A549 (cell line): ENCODE measurements at regions not wholly inside any gene's neighbourhood (a gene's known extent, or its start where the extent isn't known, plus 50 kb on each side); places are given as distances from the start of the nearest gene placed in this dataset.

Experiments
- ATAC-seq, 2 experiments: fragments of 200-7000 bp in 1 of 2; fragments of >200 bp in 1 of 2; cut with Nextera tagmentation in 1 of 2; cut with Tn5 transposase in 1 of 2; 3 replicates each; pipeline versions ENCODE4 v1.8.0 to v1.9.1; 2018 to 2020; ENCODE audit warnings: mild to moderate bottlenecking in 1 of 2, moderate library complexity in 1 of 2
- CTCF ChIA-PET: fragments of 300-600 bp; sonication (Branson Sonifier 250); formaldehyde crosslinking; extraction: SDS; loops from one replicate; lab custom pipeline; 2021; ENCODE audit warnings: antibody characterized with exemption, inconsistent platforms; lab: Yijun Ruan, JAX
- POLR2A ChIA-PET: fragments of 350-600 bp; formaldehyde crosslinking; extraction: SDS; loops from one replicate; lab custom pipeline; 2021; ENCODE audit warnings: antibody characterized with exemption, inconsistent platforms; lab: Yijun Ruan, JAX
- DNase-seq, 2 experiments: peaks; one replicate each; pipeline versions ENCODE4 v3.0.0 to v3.0.0-alpha.2; 2011 to 2016; ENCODE audit warnings: low read depth in 1 of 2, low spot score in 1 of 2
- FAIRE-seq: peaks from 2 replicates; lab custom pipeline; 2011; peaks lifted over from hg19 to GRCh38; lab: Jason Lieb, UNC
- H3K27ac ChIP-seq, 2 experiments: fragments of >200 bp; sonication (Bioruptor Twin); formaldehyde crosslinking; 3 replicates each; pipeline ENCODE4 v1.5.1; 2016 to 2017
- H3K4me1 ChIP-seq: fragments of >200 bp; sonication (Bioruptor Twin); formaldehyde crosslinking; 3 replicates; pipeline ENCODE4 v1.6.1; 2016
- H3K4me2 ChIP-seq: fragments of >200 bp; sonication (Bioruptor Twin); formaldehyde crosslinking; 3 replicates; pipeline ENCODE4 v1.6.1; 2016
- H3K4me3 ChIP-seq: fragments of >200 bp; sonication (Bioruptor Twin); formaldehyde crosslinking; 3 replicates; pipeline ENCODE4 v1.5.1; 2016
- H3K9me3 ChIP-seq: fragments of >200 bp; sonication (Bioruptor Twin); formaldehyde crosslinking; 3 replicates; pipeline ENCODE4 v1.6.1; 2016
- CHD2 ChIP-seq: fragments of 150-350 bp; IDR thresholded peaks from 2 replicates; pipeline ENCODE4 v1.6.1; 2014; ENCODE audit warnings: low read length; ENCODE audit not compliant: partially characterized antibody
- EHMT2 ChIP-seq: fragments of 200-600 bp; sonication (generic); IDR thresholded peaks from 2 replicates; pipeline ENCODE4 v1.6.1; 2016; ENCODE audit warnings: antibody characterized with exemption, low read depth, mild to moderate bottlenecking, moderate library complexity
- HDAC2 ChIP-seq: fragments of 200-600 bp; sonication (generic); IDR thresholded peaks from 2 replicates; pipeline ENCODE4 v1.6.1; 2016
- HOXB5 ChIP-seq: fragments of 250-450 bp; sonication (Bioruptor Pico); IDR thresholded peaks from 2 replicates; pipeline ENCODE4 v1.5.0; 2020; ENCODE audit warnings: mild to moderate bottlenecking, moderate library complexity
- KDM5A ChIP-seq: fragments of 200-600 bp; sonication (generic); IDR thresholded peaks from 2 replicates; pipeline ENCODE4 v1.6.1; 2016; ENCODE audit warnings: antibody characterized with exemption, mild to moderate bottlenecking
- MAFK ChIP-seq: fragments of 450-650 bp; IDR thresholded peaks from 2 replicates; pipeline ENCODE4 v1.6.1; 2014; ENCODE audit not compliant: partially characterized antibody
- NPAS2 ChIP-seq: fragments of 250-450 bp; sonication (Bioruptor Pico); IDR thresholded peaks from 2 replicates; pipeline ENCODE4 v1.8.0; 2022; ENCODE audit warnings: mild to moderate bottlenecking, moderate library complexity, borderline replicate concordance
- POLR2A ChIP-seq: IDR thresholded peaks from 2 replicates; pipeline ENCODE4 v1.6.1; 2012; ENCODE audit warnings: mild to moderate bottlenecking, low read length
- RNF2 ChIP-seq: fragments of 200-600 bp; sonication (generic); IDR thresholded peaks from 2 replicates; pipeline ENCODE4 v1.6.1; 2016; ENCODE audit warnings: low read depth, mild to moderate bottlenecking, antibody characterized with exemption, moderate library complexity, borderline replicate concordance
- SMC3 ChIP-seq: fragments of >200 bp; sonication (Bioruptor Twin); formaldehyde crosslinking; IDR thresholded peaks from 3 replicates; pipeline ENCODE4 v1.6.1; 2018; ENCODE audit warnings: inconsistent platforms
- SREBF2 ChIP-seq: fragments of 450-650 bp; IDR thresholded peaks from 2 replicates; pipeline ENCODE4 v1.6.1; 2014; ENCODE audit warnings: mild to moderate bottlenecking, moderate library complexity
- ZFP36 ChIP-seq: fragments of 450-650 bp; IDR thresholded peaks from 2 replicates; pipeline ENCODE4 v1.6.1; 2014; ENCODE audit warnings: borderline replicate concordance; ENCODE audit not compliant: partially characterized antibody
- WGBS: methylation state at CpG from one replicate; pipeline ENCODE4 v1.1.6; 2017; ENCODE audit errors: missing lambda C conversion rate; 5-methylcytosine and 5-hydroxymethylcytosine counted together
- TF ChIP-seq, protein P1 (sequence below): fragments of >200 bp; sonication (Bioruptor Twin); formaldehyde crosslinking; IDR thresholded peaks from 3 replicates; pipeline ENCODE4 v1.5.1; 2016
- TF ChIP-seq, protein P2 (sequence below): IDR thresholded peaks from 2 replicates; pipeline ENCODE4 v1.6.1; 2012; ENCODE audit warnings: low read depth, borderline replicate concordance
- TF ChIP-seq, protein P3 (sequence below): fragments of 200-600 bp; sonication (generic); IDR thresholded peaks from 2 replicates; pipeline ENCODE4 v1.6.1; 2016; ENCODE audit warnings: antibody characterized with exemption, mild to moderate bottlenecking, moderate library complexity
- TF ChIP-seq, protein P4 (sequence below): fragments of 250-450 bp; sonication (Bioruptor Pico); IDR thresholded peaks from 2 replicates; pipeline ENCODE4 v1.5.0; 2021; ENCODE audit warnings: mild to moderate bottlenecking, moderate library complexity, borderline replicate concordance
- TF ChIP-seq, protein P5 (sequence below): fragments of 250-450 bp; sonication (Bioruptor Pico); IDR thresholded peaks from 2 replicates; pipeline ENCODE4 v1.5.0; 2020; ENCODE audit warnings: low read depth, mild to moderate bottlenecking, moderate library complexity

DNA sequence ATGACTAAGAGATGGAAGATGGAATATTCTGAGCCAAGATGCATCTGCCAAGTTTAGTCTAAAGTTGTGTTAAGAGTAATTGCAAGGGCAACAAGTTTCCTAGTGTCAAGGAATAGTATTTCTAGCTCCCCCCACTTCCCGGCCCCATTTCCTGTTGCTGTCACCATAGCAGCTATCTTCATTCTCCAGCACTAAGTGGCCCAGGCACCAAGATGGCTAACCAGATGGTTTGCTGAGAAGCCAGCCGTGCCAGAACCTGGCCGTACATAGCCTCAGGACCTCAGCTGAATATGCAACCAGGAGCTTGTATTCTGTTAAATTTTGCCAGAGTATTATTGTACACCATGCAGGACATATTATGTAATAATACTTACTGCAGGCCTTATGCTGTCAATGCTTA, 108.8 kb upstream of the UMPS start:
- 83% methylated on average over 3 of the region's 3 CpGs for WGBS
- Histone ChIP-seq H3K9me3 (no peaks in the 10 kb centered on the region), H3K27ac (no peak overlapping the region), H3K4me2 (no peak overlapping the region), H3K4me1 (peaks cover 13% of the 10 kb centered on the region), H3K4me3 (no peak overlapping the region)
- FAIRE-seq: no peak
- TF ChIP-seq HDAC2 (no peak), KDM5A (no peak), SMC3 (no peak), HOXB5 (CRISPR knock-in tag) (no peak), SREBF2 (no peak), RNF2 (no peak), POLR2A (no peak), EHMT2 (no peak), MAFK (no peak), ZFP36 (no peak), CHD2 (no peak), NPAS2 (CRISPR knock-in tag) (no peak)
- TF ChIP-seq, protein P1, sequence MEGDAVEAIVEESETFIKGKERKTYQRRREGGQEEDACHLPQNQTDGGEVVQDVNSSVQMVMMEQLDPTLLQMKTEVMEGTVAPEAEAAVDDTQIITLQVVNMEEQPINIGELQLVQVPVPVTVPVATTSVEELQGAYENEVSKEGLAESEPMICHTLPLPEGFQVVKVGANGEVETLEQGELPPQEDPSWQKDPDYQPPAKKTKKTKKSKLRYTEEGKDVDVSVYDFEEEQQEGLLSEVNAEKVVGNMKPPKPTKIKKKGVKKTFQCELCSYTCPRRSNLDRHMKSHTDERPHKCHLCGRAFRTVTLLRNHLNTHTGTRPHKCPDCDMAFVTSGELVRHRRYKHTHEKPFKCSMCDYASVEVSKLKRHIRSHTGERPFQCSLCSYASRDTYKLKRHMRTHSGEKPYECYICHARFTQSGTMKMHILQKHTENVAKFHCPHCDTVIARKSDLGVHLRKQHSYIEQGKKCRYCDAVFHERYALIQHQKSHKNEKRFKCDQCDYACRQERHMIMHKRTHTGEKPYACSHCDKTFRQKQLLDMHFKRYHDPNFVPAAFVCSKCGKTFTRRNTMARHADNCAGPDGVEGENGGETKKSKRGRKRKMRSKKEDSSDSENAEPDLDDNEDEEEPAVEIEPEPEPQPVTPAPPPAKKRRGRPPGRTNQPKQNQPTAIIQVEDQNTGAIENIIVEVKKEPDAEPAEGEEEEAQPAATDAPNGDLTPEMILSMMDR: no peak
- TF ChIP-seq, protein P2, sequence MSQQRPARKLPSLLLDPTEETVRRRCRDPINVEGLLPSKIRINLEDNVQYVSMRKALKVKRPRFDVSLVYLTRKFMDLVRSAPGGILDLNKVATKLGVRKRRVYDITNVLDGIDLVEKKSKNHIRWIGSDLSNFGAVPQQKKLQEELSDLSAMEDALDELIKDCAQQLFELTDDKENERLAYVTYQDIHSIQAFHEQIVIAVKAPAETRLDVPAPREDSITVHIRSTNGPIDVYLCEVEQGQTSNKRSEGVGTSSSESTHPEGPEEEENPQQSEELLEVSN: no peak
- TF ChIP-seq, protein P3, sequence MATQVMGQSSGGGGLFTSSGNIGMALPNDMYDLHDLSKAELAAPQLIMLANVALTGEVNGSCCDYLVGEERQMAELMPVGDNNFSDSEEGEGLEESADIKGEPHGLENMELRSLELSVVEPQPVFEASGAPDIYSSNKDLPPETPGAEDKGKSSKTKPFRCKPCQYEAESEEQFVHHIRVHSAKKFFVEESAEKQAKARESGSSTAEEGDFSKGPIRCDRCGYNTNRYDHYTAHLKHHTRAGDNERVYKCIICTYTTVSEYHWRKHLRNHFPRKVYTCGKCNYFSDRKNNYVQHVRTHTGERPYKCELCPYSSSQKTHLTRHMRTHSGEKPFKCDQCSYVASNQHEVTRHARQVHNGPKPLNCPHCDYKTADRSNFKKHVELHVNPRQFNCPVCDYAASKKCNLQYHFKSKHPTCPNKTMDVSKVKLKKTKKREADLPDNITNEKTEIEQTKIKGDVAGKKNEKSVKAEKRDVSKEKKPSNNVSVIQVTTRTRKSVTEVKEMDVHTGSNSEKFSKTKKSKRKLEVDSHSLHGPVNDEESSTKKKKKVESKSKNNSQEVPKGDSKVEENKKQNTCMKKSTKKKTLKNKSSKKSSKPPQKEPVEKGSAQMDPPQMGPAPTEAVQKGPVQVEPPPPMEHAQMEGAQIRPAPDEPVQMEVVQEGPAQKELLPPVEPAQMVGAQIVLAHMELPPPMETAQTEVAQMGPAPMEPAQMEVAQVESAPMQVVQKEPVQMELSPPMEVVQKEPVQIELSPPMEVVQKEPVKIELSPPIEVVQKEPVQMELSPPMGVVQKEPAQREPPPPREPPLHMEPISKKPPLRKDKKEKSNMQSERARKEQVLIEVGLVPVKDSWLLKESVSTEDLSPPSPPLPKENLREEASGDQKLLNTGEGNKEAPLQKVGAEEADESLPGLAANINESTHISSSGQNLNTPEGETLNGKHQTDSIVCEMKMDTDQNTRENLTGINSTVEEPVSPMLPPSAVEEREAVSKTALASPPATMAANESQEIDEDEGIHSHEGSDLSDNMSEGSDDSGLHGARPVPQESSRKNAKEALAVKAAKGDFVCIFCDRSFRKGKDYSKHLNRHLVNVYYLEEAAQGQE: no peak
- TF ChIP-seq, protein P4, sequence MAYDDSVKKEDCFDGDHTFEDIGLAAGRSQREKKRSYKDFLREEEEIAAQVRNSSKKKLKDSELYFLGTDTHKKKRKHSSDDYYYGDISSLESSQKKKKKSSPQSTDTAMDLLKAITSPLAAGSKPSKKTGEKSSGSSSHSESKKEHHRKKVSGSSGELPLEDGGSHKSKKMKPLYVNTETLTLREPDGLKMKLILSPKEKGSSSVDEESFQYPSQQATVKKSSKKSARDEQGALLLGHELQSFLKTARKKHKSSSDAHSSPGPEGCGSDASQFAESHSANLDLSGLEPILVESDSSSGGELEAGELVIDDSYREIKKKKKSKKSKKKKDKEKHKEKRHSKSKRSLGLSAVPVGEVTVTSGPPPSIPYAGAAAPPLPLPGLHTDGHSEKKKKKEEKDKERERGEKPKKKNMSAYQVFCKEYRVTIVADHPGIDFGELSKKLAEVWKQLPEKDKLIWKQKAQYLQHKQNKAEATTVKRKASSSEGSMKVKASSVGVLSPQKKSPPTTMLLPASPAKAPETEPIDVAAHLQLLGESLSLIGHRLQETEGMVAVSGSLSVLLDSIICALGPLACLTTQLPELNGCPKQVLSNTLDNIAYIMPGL (CRISPR knock-in tag): no peak
- TF ChIP-seq, protein P5, sequence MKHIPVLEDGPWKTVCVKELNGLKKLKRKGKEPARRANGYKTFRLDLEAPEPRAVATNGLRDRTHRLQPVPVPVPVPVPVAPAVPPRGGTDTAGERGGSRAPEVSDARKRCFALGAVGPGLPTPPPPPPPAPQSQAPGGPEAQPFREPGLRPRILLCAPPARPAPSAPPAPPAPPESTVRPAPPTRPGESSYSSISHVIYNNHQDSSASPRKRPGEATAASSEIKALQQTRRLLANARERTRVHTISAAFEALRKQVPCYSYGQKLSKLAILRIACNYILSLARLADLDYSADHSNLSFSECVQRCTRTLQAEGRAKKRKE: no peak
- ChIA-PET CTCF (interaction anchor here (1.4 kb wide), 1 partner anchor 9 kb away, joined by 3 read pairs; no protein-coding TSS in a partner anchor), POLR2A (no interaction called here)
- no peak for DNase-seq
- no peak for ATAC-seq

DNA sequence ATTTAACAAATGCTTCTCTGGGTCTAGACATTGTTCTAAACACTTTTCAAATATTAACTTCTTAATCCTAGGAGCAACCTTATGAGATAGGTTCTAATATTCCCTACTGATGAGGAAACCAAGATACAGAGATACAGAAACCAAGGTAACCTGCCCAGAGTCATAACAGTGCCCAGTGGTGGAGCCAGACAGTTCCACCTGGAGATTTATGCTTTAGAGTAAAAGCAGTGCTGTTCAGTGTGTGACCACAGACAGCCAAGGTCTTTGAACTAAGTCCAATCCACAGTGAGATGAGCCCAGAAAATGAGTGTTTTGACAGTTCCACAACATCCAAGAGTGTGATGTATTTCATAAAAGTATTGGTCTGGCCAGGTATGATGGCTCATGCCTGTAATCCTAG, 105.2 kb upstream of the UMPS start:
- Histone ChIP-seq H3K27ac (no peak overlapping the region), H3K4me2 (no peak overlapping the region), H3K4me3 (no peak overlapping the region), H3K9me3 (no peaks in the 10 kb centered on the region), H3K4me1 (peaks cover 11% of the 10 kb centered on the region)
- TF ChIP-seq SMC3: no peak
- TF ChIP-seq KDM5A: no peak
- CTCF ChIA-PET: interaction anchor here (0.5 kb wide), 1 partner anchor 37 kb away, joined by 3 read pairs; no protein-coding TSS in a partner anchor
- POLR2A ChIA-PET: no interaction called here
- DNase-seq (no peak), ATAC-seq (no peak), FAIRE-seq (no peak)
